ENCODE measurements at regions not wholly inside any gene's neighbourhood (a gene's known extent, or its start where the extent isn't known, plus 50 kb on each side); places are given as distances from the start of the nearest gene placed in this dataset.

DNA sequence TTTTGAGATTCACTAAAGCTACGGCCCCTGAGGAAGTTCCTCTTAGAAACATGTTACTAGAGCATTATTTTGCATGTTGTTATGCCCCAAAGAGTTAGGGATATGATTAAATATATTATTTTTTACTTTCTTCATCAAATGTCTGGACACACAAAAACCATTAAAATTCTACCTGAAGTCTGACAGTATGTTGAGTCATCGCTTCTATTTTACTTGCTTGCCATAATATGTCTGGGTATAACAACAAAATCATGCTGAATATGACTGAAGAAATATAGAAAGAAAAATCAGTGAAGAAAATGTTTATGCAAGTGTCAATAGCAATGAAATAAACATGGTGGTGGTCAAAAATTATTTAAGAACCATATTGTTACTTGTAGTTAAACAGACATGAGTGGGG is 1818.5 kb upstream of the ADGRL3 start:
- H3K27me3 ChIP-seq (ENCODE audit: control insufficient read depth in 2 of 2, insufficient read depth in 2 of 2, low read length in 2 of 2), result no peaks in the 10 kb centered on the region
- H3K4me2 ChIP-seq (ENCODE audit: insufficient read depth, low read length), result no peak overlapping the region
- no peaks in the 10 kb centered on the region for H3K4me1 ChIP-seq (ENCODE audit: control insufficient read depth, extremely low read depth, insufficient read depth, low read length)
- H3K4me3 ChIP-seq (replicated peaks in 1 of 3; ENCODE audit: insufficient read depth in 1 of 3, low read depth in 1 of 3, low read length in 3 of 3), result no peak overlapping the region
- no peak overlapping the region for H2AFZ ChIP-seq (ENCODE audit: low read depth, low read length)
- H3K36me3 ChIP-seq (ENCODE audit: control insufficient read depth in 2 of 2, extremely low read depth in 1 of 2, insufficient read depth in 2 of 2, low read length in 2 of 2), result no peaks in the 10 kb centered on the region
- no peaks in the 10 kb centered on the region for H3K79me2 ChIP-seq (ENCODE audit: control insufficient read depth, insufficient read depth, low read length)
- H3K9me1 ChIP-seq (replicated peaks; ENCODE audit: control insufficient read depth, extremely low read depth, insufficient read depth, low read length), result no peaks in the 10 kb centered on the region
- H3K9me3 ChIP-seq (replicated peaks; ENCODE audit: control insufficient read depth, insufficient read depth, low read length), result no peaks in the 10 kb centered on the region
- no peaks in the 10 kb centered on the region for H4K20me1 ChIP-seq (replicated peaks; ENCODE audit: control insufficient read depth, extremely low read depth, insufficient read depth, low read length)
- H3K9ac ChIP-seq (replicated peaks; ENCODE audit: extremely low read depth, insufficient read depth, low read length), result no peak overlapping the region
- TF ChIP-seq CTCF (IDR thresholded peaks at IDR 0.05; ENCODE audit: extremely low read depth in 1 of 2, insufficient read depth in 1 of 2, low read depth in 1 of 2, low read length in 2 of 2) (no peak), POLR2AphosphoS5 (IDR thresholded peaks at IDR 0.05; ENCODE audit: insufficient read depth, low read depth, low read length) (no peak), FOS (IDR thresholded peaks at IDR 0.05; ENCODE audit: borderline replicate concordance, insufficient read depth, low read length) (no peak), MYC (IDR thresholded peaks at IDR 0.05; ENCODE audit: low read depth, low read length) (no peak), JUN (IDR thresholded peaks at IDR 0.05; ENCODE audit: borderline replicate concordance, insufficient read depth, insufficient read length, low read depth) (no peak), POLR2A (IDR thresholded peaks at IDR 0.05; ENCODE audit: low read depth, low read length) (no peak), GATA2 (IDR thresholded peaks at IDR 0.05; ENCODE audit: insufficient read depth, insufficient read length, low read depth, low read length) (no peak), EZH2 (IDR thresholded peaks at IDR 0.05; ENCODE audit: borderline replicate concordance, low read depth, low read length, severe bottlenecking) (no peak)
- TF ChIP-seq, protein P1, sequence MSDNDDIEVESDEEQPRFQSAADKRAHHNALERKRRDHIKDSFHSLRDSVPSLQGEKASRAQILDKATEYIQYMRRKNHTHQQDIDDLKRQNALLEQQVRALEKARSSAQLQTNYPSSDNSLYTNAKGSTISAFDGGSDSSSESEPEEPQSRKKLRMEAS (IDR thresholded peaks at IDR 0.05; ENCODE audit: insufficient read depth, insufficient read length), result no peak
- POLR2A ChIA-PET, result no interaction called here
- intact Hi-C loops (cut with micrococcal nuclease) (no loop called here), dilution Hi-C loops (cut with MboI; ENCODE audit: extremely low pct_ligation_motif_present, low sequenced_read_pairs) (no loop called here)
- DNase-seq (ENCODE audit: low read depth, low spot score) (no peak), FAIRE-seq (no peak)
- no TSS peak for BruUV-seq (replicated peaks)
- CTCF ChIA-PET, result no interaction called here
- no peak overlapping the region for H3K27ac ChIP-seq (ENCODE audit: insufficient read depth, low read depth, low read length)
